H1 (cell line): ENCODE measurements at regions not wholly inside any gene's neighbourhood (a gene's known extent, or its start where the extent isn't known, plus 50 kb on each side); places are given as distances from the start of the nearest gene placed in this dataset.

Source experiments
- CTCF ChIP-seq, 3 experiments: IDR thresholded peaks; 1 replicate in 2 of 3; 2 replicates in 1 of 3; pipeline versions ENCODE4 v1.5.1 to v1.6.1; 2011; ENCODE audit warnings: low read length in 3 of 3, mild to moderate bottlenecking in 3 of 3, inconsistent platforms in 2 of 3, low read depth in 1 of 3, moderate library complexity in 1 of 3; ENCODE audit not compliant: insufficient read depth in 1 of 3; ENCODE audit errors: control extremely low read depth in 1 of 3
- EP300 ChIP-seq, 2 experiments: IDR thresholded peaks; 1 replicate in 1 of 2; 2 replicates in 1 of 2; pipeline ENCODE4 v1.6.1; 2011 to 2012; ENCODE audit warnings: low read depth in 2 of 2, low read length in 2 of 2, mild to moderate bottlenecking in 2 of 2, borderline replicate concordance in 1 of 2, inconsistent platforms in 1 of 2, moderate library complexity in 1 of 2
- EZH2 ChIP-seq: fragments of 200-600 bp; sonication (generic); IDR thresholded peaks from 2 replicates; pipeline ENCODE4 v1.7.1; 2012; ENCODE audit warnings: low read depth, mild to moderate bottlenecking, moderate library complexity, low read length, inconsistent platforms; ENCODE audit not compliant: severe bottlenecking
- RNF2 ChIP-seq: fragments of 200-900, 300-1000 bp; sonication (generic); IDR thresholded peaks from 2 replicates; pipeline ENCODE4 v1.7.1; 2016; ENCODE audit warnings: borderline replicate concordance, low read depth, mild to moderate bottlenecking, antibody characterized with exemption, low read length; ENCODE audit not compliant: poor library complexity, severe bottlenecking; ENCODE audit errors: missing control alignments
- SAP30 ChIP-seq: fragments of 300-600 bp; sonication (generic); IDR thresholded peaks from 2 replicates; pipeline ENCODE4 v1.7.1; 2012; ENCODE audit warnings: low read length, moderate library complexity, mild to moderate bottlenecking, inconsistent platforms; ENCODE audit not compliant: insufficient read depth, insufficient replicate concordance
- SIRT6 ChIP-seq: IDR thresholded peaks from one replicate; pipeline ENCODE4 v1.7.1; 2012; ENCODE audit warnings: low read length, inconsistent platforms
- SIX5 ChIP-seq: IDR thresholded peaks from 2 replicates; pipeline ENCODE4 v1.6.1; 2011; ENCODE audit warnings: mild to moderate bottlenecking, low read depth, low read length

- TF ChIP-seq CTCF (IDR thresholded peaks at IDR 0.05; ENCODE audit: control extremely low read depth in 1 of 3, insufficient read depth in 1 of 3, low read depth in 1 of 3, low read length in 3 of 3), result no peak
- no peak for TF ChIP-seq SIX5
- TF ChIP-seq SAP30, result no peak
- TF ChIP-seq SIRT6, result no peak
- no peak for TF ChIP-seq EP300 (IDR thresholded peaks at IDR 0.05; ENCODE audit: borderline replicate concordance in 1 of 2, low read depth in 2 of 2, low read length in 2 of 2)
- TF ChIP-seq RNF2, result no peak
- TF ChIP-seq EZH2, result no peak
- TF ChIP-seq, all 59 proteins: peak for 0
Observed at GRCh38 chr7:49344556-49344955, 420.2 kb downstream of the CDC14C start (continued).
